GM20000 (cell line): ENCODE measurements at regions not wholly inside any gene's neighbourhood (a gene's known extent, or its start where the extent isn't known, plus 50 kb on each side); places are given as distances from the start of the nearest gene placed in this dataset.

Experiments
- DNase-seq: peaks from one replicate; pipeline ENCODE4 v3.0.0; 2012; ENCODE audit warnings: low spot score
- CTCF ChIP-seq: IDR thresholded peaks from 2 replicates; pipeline ENCODE4 v1.5.1; 2012; ENCODE audit warnings: mild to moderate bottlenecking, control low read depth; ENCODE audit errors: extremely low read depth, missing control alignments

- no peak for TF ChIP-seq CTCF
- no peak for DNase-seq
These were observed 886.0 kb upstream of the CHAC2 start for GRCh38 chr2:52881606-52882005.

- no peak for TF ChIP-seq CTCF
- DNase-seq, result no peak
These were observed 886.7 kb upstream of the CHAC2 start for GRCh38 chr2:52880872-52881271.

- TF ChIP-seq CTCF, result no peak
- DNase-seq, result no peak
These were observed 888.0 kb upstream of the CHAC2 start for GRCh38 chr2:52879561-52879960.

GRCh38 chr2:52877703-52878102 lies 889.9 kb upstream of the CHAC2 start:
- TF ChIP-seq CTCF, result no peak
- no peak for DNase-seq

GRCh38 chr2:52874466-52875106 lies 893.0 kb upstream of the CHAC2 start:
- DNase-seq, result no peak
- TF ChIP-seq CTCF, result no peak

GRCh38 chr2:52862801-52863200 lies 904.8 kb upstream of the CHAC2 start:
- no peak for DNase-seq
- no peak for TF ChIP-seq CTCF

- no peak for DNase-seq
- no peak for TF ChIP-seq CTCF
These were observed 906.0 kb upstream of the CHAC2 start for GRCh38 chr2:52861596-52861995.
